ENCODE measurements at regions not wholly inside any gene's neighbourhood (a gene's known extent, or its start where the extent isn't known, plus 50 kb on each side); places are given as distances from the start of the nearest gene placed in this dataset.
A peak's percentile ranks its signal among the peaks of the same experiment; 100 is the strongest.

- TF ChIP-seq CTCF (IDR thresholded peaks at IDR 0.05; ENCODE audit: insufficient read depth, low read depth, low read length, missing control alignments): no peak
- no peak overlapping the region for H3K4me3 ChIP-seq (ENCODE audit: low read length)
- no peak for DNase-seq (ENCODE audit: low read depth)
Measured at GRCh38 chr1:82297139-82297896, 496.6 kb downstream of the ADGRL2 start.

GRCh38 chr1:82287556-82287955 is 486.8 kb downstream of the ADGRL2 start:
- TF ChIP-seq CTCF (IDR thresholded peaks at IDR 0.05; ENCODE audit: insufficient read depth, low read depth, low read length, missing control alignments): no peak
- H3K4me3 ChIP-seq (ENCODE audit: low read length): no peak overlapping the region
- peak; percentile 2 for DNase-seq (ENCODE audit: low read depth)

- peak; percentile 29 for DNase-seq (ENCODE audit: low read depth)
- H3K4me3 ChIP-seq (ENCODE audit: low read length): no peak overlapping the region
- no peak for TF ChIP-seq CTCF (IDR thresholded peaks at IDR 0.05; ENCODE audit: insufficient read depth, low read depth, low read length, missing control alignments)
Measured at GRCh38 chr1:82284213-82284612, 483.5 kb downstream of the ADGRL2 start.

- DNase-seq (ENCODE audit: low read depth): no peak
- H3K4me3 ChIP-seq (ENCODE audit: low read length): no peak overlapping the region
- no peak for TF ChIP-seq CTCF (IDR thresholded peaks at IDR 0.05; ENCODE audit: insufficient read depth, low read depth, low read length, missing control alignments)
Measured at GRCh38 chr1:82279241-82279640, 478.5 kb downstream of the ADGRL2 start.

- TF ChIP-seq CTCF (IDR thresholded peaks at IDR 0.05; ENCODE audit: insufficient read depth, low read depth, low read length, missing control alignments): no peak
- no peak overlapping the region for H3K4me3 ChIP-seq (ENCODE audit: low read length)
- peak; percentile 2 for DNase-seq (ENCODE audit: low read depth)
Measured at GRCh38 chr1:82273816-82274215, 473.1 kb downstream of the ADGRL2 start.

- no peak for TF ChIP-seq CTCF (IDR thresholded peaks at IDR 0.05; ENCODE audit: insufficient read depth, low read depth, low read length, missing control alignments)
- peak; percentile 79 for DNase-seq (ENCODE audit: low read depth)
- no peak overlapping the region for H3K4me3 ChIP-seq (ENCODE audit: low read length)
Measured at GRCh38 chr1:82269431-82269830, 468.7 kb downstream of the ADGRL2 start.

GRCh38 chr1:82268826-82269225 is 468.1 kb downstream of the ADGRL2 start:
- no peak overlapping the region for H3K4me3 ChIP-seq (ENCODE audit: low read length)
- no peak for TF ChIP-seq CTCF (IDR thresholded peaks at IDR 0.05; ENCODE audit: insufficient read depth, low read depth, low read length, missing control alignments)
- DNase-seq (ENCODE audit: low read depth): no peak
